IMR-90 (cell line): ENCODE measurements at regions not wholly inside any gene's neighbourhood (a gene's known extent, or its start where the extent isn't known, plus 50 kb on each side); places are given as distances from the start of the nearest gene placed in this dataset.

ENCODE experiments used
- ATAC-seq: fragments of 200-7000 bp; cut with Tn5 transposase; 2 replicates; pipeline ENCODE4 v1.9.1; 2020; ENCODE audit warnings: low read depth, mild to moderate bottlenecking, moderate library complexity
- BruUV-seq: library from RNA; stranded (reverse); fragments of 400-500 nt; replicated peaks from 2 replicates; lab custom pipeline; 2021; lab: Mats Ljungman, UMichigan
- CTCF ChIA-PET: fragments of 300-600 bp; formaldehyde crosslinking; extraction: SDS; loops from one replicate; lab custom pipeline; 2021; ENCODE audit warnings: antibody characterized with exemption; lab: Yijun Ruan, JAX
- POLR2A ChIA-PET: fragments of 300-600 bp; sonication (Branson Sonifier 250); formaldehyde crosslinking; loops from one replicate; lab custom pipeline; 2022; ENCODE audit warnings: antibody characterized with exemption; ENCODE audit not compliant: unreplicated experiment; lab: Charles Lee
- DNase-seq: peaks from one replicate; pipeline ENCODE4 v3.0.0; 2013
- H2AFZ ChIP-seq: replicated peaks from 2 replicates; pipeline ENCODE3; 2013; ENCODE audit warnings: low read length, mild to moderate bottlenecking; ENCODE audit not compliant: poor library complexity
- H2AK5ac ChIP-seq: 2 replicates; pipeline ENCODE4 v1.6.1; 2013; ENCODE audit warnings: low read depth, low read length, inconsistent platforms
- H2AK9ac ChIP-seq: replicated peaks from 2 replicates; pipeline ENCODE3; 2013; ENCODE audit warnings: mild to moderate bottlenecking, low read depth, low read length, moderate library complexity; ENCODE audit not compliant: poor library complexity
- H2BK120ac ChIP-seq: 2 replicates; pipeline ENCODE4 v1.6.1; 2013; ENCODE audit warnings: low read depth, low read length, inconsistent platforms
- H2BK15ac ChIP-seq: 3 replicates; pipeline ENCODE4 v1.6.1; 2013; ENCODE audit warnings: low read depth, low read length, inconsistent platforms
- H2BK20ac ChIP-seq: 2 replicates; pipeline ENCODE4 v1.6.1; 2013; ENCODE audit warnings: low read depth, mild to moderate bottlenecking, inconsistent platforms, low read length, moderate library complexity
- H2BK5ac ChIP-seq: 2 replicates; pipeline ENCODE4 v1.6.1; 2013; ENCODE audit warnings: mild to moderate bottlenecking, low read depth, low read length, inconsistent platforms; ENCODE audit not compliant: poor library complexity, severe bottlenecking
- H3K14ac ChIP-seq: replicated peaks from 2 replicates; pipeline ENCODE4 v1.6.1; 2013; ENCODE audit warnings: low read depth, low read length, inconsistent platforms
- H3K18ac ChIP-seq: 2 replicates; pipeline ENCODE4 v1.6.1; 2013; ENCODE audit warnings: low read depth, low read length, control low read depth
- H3K23ac ChIP-seq: 2 replicates; pipeline ENCODE4 v1.6.1; 2013; ENCODE audit warnings: low read depth, low read length, inconsistent platforms
- H3K27ac ChIP-seq: 2 replicates; pipeline ENCODE4 v1.5.1; 2013; ENCODE audit warnings: mild to moderate bottlenecking, control low read depth, low read length; ENCODE audit not compliant: insufficient read depth
- H3K27me3 ChIP-seq: 2 replicates; pipeline ENCODE4 v1.6.1; 2013; ENCODE audit warnings: low read length; ENCODE audit not compliant: control insufficient read depth, insufficient read depth
- H3K36me3 ChIP-seq: 2 replicates; pipeline ENCODE4 v1.6.1; 2013; ENCODE audit warnings: low read length, mixed read lengths; ENCODE audit not compliant: control insufficient read depth, insufficient read depth
- H3K4ac ChIP-seq: 2 replicates; pipeline ENCODE4 v1.6.1; 2013; ENCODE audit warnings: low read depth, low read length, inconsistent platforms
- H3K4me1 ChIP-seq: 2 replicates; pipeline ENCODE4 v1.6.1; 2013; ENCODE audit warnings: low read length, mixed read lengths; ENCODE audit not compliant: control insufficient read depth, insufficient read depth
- H3K4me2 ChIP-seq: 2 replicates; pipeline ENCODE4 v1.6.1; 2013; ENCODE audit warnings: low read depth, mild to moderate bottlenecking, control low read depth, low read length, moderate library complexity
- H3K4me3 ChIP-seq: 2 replicates; pipeline ENCODE4 v1.5.1; 2013; ENCODE audit warnings: low read depth, mild to moderate bottlenecking, control low read depth, low read length, moderate library complexity; ENCODE audit not compliant: insufficient read depth
- H3K56ac ChIP-seq: 2 replicates; pipeline ENCODE4 v1.6.1; 2013; ENCODE audit warnings: low read length, inconsistent platforms; ENCODE audit not compliant: insufficient read depth; ENCODE audit errors: extremely low read depth
- H3K79me1 ChIP-seq, 2 experiments: 2 replicates each; pipeline ENCODE4 v1.6.1; 2013; ENCODE audit warnings: low read length in 2 of 2, inconsistent platforms in 1 of 2, low read depth in 1 of 2
- H3K9ac ChIP-seq: 2 replicates; pipeline ENCODE4 v1.6.1; 2013; ENCODE audit warnings: low read depth, low read length, control low read depth
- H3K9me1 ChIP-seq: 2 replicates; pipeline ENCODE4 v1.6.1; 2013; ENCODE audit warnings: low read length, inconsistent platforms; ENCODE audit not compliant: insufficient read depth
- H3K9me3 ChIP-seq: 2 replicates; pipeline ENCODE4 v1.6.1; 2013; ENCODE audit warnings: low read length; ENCODE audit not compliant: control insufficient read depth, insufficient read depth
- H4K20me1 ChIP-seq: 2 replicates; pipeline ENCODE4 v1.6.1; 2013; ENCODE audit warnings: low read length, inconsistent platforms; ENCODE audit not compliant: insufficient read depth
- H4K5ac ChIP-seq: 2 replicates; pipeline ENCODE4 v1.6.1; 2013; ENCODE audit warnings: mild to moderate bottlenecking, low read depth, low read length, control low read depth
- H4K8ac ChIP-seq, 2 experiments: 2 replicates each; pipeline ENCODE4 v1.6.1; 2013; ENCODE audit warnings: low read depth in 2 of 2, low read length in 2 of 2, control low read depth in 1 of 2, inconsistent platforms in 1 of 2
- H4K91ac ChIP-seq: 2 replicates; pipeline ENCODE4 v1.6.1; 2013; ENCODE audit warnings: low read depth, low read length, inconsistent platforms; ENCODE audit not compliant: insufficient read depth
- CTCF ChIP-seq: conservative IDR thresholded peaks from 2 replicates; pipeline ENCODE4 v1.5.1; 2012; ENCODE audit warnings: mild to moderate bottlenecking, low read depth, low read length, improper control_type of control experiment
- SMC3 ChIP-seq: fragments of 150-350 bp; IDR thresholded peaks from 2 replicates; pipeline ENCODE4 v1.6.1; 2016; ENCODE audit warnings: low read depth, mild to moderate bottlenecking, antibody characterized with exemption, low read length, moderate library complexity
- WGBS, 2 experiments: methylation state at CpG; one replicate each; pipeline versions ENCODE4 v1.1.5 to v1.1.7; 2013; ENCODE audit warnings: missing lambda C conversion rate in 2 of 2; ENCODE audit not compliant: insufficient read length in 1 of 2; ENCODE audit errors: extremely low coverage in 2 of 2; 5-methylcytosine and 5-hydroxymethylcytosine counted together
- dilution Hi-C: fragments of 300-500 bp; cut with HindIII; formaldehyde crosslinking; loops from one replicate; pipeline ENCODE4 v1.14.3; 2018; ENCODE audit warnings: low sequenced_read_pairs; ENCODE audit not compliant: unreplicated experiment
- in situ Hi-C: fragments of 300-500 bp; cut with MboI; formaldehyde crosslinking; loops from 3 replicates; pipeline ENCODE4 v1.14.3; 2019; ENCODE audit warnings: low sequenced_read_pairs, inconsistent platforms, mixed read lengths
- intact Hi-C: fragments of 100-400 bp; cut with micrococcal nuclease; formaldehyde crosslinking; loops from 2 replicates; pipeline ENCODE4 v1.10.0; 2022

GRCh38 chr10:123559823-123560092 is 106.4 kb upstream of the GPR26 start (continued):
- TF ChIP-seq CTCF (no peak), SMC3 (no peak)

GRCh38 chr10:123560301-123561140 is 105.6 kb upstream of the GPR26 start:
- Histone ChIP-seq H3K4me2 (no peak overlapping the region), H3K4me3 (no peak overlapping the region), H2BK20ac (no peak overlapping the region), H3K14ac (no peak overlapping the region), H4K5ac (no peak overlapping the region), H3K79me1 (no peaks in the 10 kb centered on the region), H3K56ac (no peak overlapping the region), H3K4ac (no peak overlapping the region), H2AK5ac (no peak overlapping the region), H3K27me3 (no peaks in the 10 kb centered on the region), H2AFZ (no peak overlapping the region), H3K9me3 (no peaks in the 10 kb centered on the region), H2BK120ac (no peak overlapping the region), H3K23ac (no peak overlapping the region), H4K91ac (no peak overlapping the region), H2BK15ac (no peak overlapping the region), H3K9ac (no peak overlapping the region), H4K20me1 (no peaks in the 10 kb centered on the region), H3K4me1 (no peaks in the 10 kb centered on the region), H2AK9ac (no peak overlapping the region), H4K8ac (no peak overlapping the region), H3K27ac (no peak overlapping the region), H3K9me1 (no peaks in the 10 kb centered on the region), H3K36me3 (no peaks in the 10 kb centered on the region), H3K18ac (no peak overlapping the region), H2BK5ac (no peak overlapping the region)
- WGBS, 2 experiments = 80% methylated on average over 7 of the region's 13 CpGs; no CpG with 5 or more reads in 1 of the 2 experiments
- DNase-seq (no peak), ATAC-seq (no peak)
- intact Hi-C loops (no loop called here), dilution Hi-C loops (no loop called here), in situ Hi-C loops (loop anchor here (25.0 kb wide), 1 partner anchor 898 kb away; a partner anchor contains a TSS)
- ChIA-PET CTCF (interaction anchor here (1.8 kb wide), 1 partner anchor 518 kb away, joined by 3 read pairs; no protein-coding TSS in a partner anchor), POLR2A (no interaction called here)
- no TSS peak for BruUV-seq
- no peak for TF ChIP-seq CTCF
